ENCODE measurements at regions not wholly inside any gene's neighbourhood (a gene's known extent, or its start where the extent isn't known, plus 50 kb on each side); places are given as distances from the start of the nearest gene placed in this dataset.

GRCh38 chr10:132992433-132993215 lies 50.3 kb upstream of the CFAP46 start:
- TF ChIP-seq CTCF (IDR thresholded peaks at IDR 0.05) (no peak), POLR2A (IDR thresholded peaks at IDR 0.05) (no peak)
